ENCODE measurements at regions not wholly inside any gene's neighbourhood (a gene's known extent, or its start where the extent isn't known, plus 50 kb on each side); places are given as distances from the start of the nearest gene placed in this dataset.

GRCh38 chr17:6196355-6196754 is 126.2 kb downstream of the WSCD1 start:
- H3K4me1 Mint-ChIP-seq, result no peaks in the 10 kb centered on the region
- no peaks in the 10 kb centered on the region for H3K27me3 Mint-ChIP-seq
- H3K4me3 Mint-ChIP-seq, result no peak overlapping the region
- H3K36me3 Mint-ChIP-seq, result no peaks in the 10 kb centered on the region
- CTCF ChIA-PET, result no interaction called here
- H3K27ac Mint-ChIP-seq, result no peak overlapping the region
- DNase-seq, result no peak
- H3K9me3 Mint-ChIP-seq, result peaks cover 7% of the 10 kb centered on the region

GRCh38 chr17:6195123-6195522 is 124.9 kb downstream of the WSCD1 start:
- no peaks in the 10 kb centered on the region for H3K36me3 Mint-ChIP-seq
- CTCF ChIA-PET, result no interaction called here

GRCh38 chr17:6191405-6192324 is 121.5 kb downstream of the WSCD1 start:
- Mint-ChIP-seq H3K27ac (no peak overlapping the region), H3K4me3 (no peak overlapping the region), H3K27me3 (no peaks in the 10 kb centered on the region), H3K4me1 (no peaks in the 10 kb centered on the region), H3K9me3 (peaks cover 7% of the 10 kb centered on the region), H3K36me3 (no peaks in the 10 kb centered on the region)
- CTCF ChIA-PET, result no interaction called here
- DNase-seq, result no peak

More at GRCh38 chr17:6195123-6195522, 124.9 kb downstream of the WSCD1 start:
- no peak for DNase-seq
- peaks cover 7% of the 10 kb centered on the region for H3K9me3 Mint-ChIP-seq
- no peak overlapping the region for H3K27ac Mint-ChIP-seq
- no peak overlapping the region for H3K4me3 Mint-ChIP-seq
- H3K4me1 Mint-ChIP-seq, result no peaks in the 10 kb centered on the region
- H3K27me3 Mint-ChIP-seq, result no peaks in the 10 kb centered on the region

GRCh38 chr17:6187836-6188235 is 117.7 kb downstream of the WSCD1 start:
- Mint-ChIP-seq H3K9me3 (no peaks in the 10 kb centered on the region), H3K4me1 (no peaks in the 10 kb centered on the region), H3K27me3 (no peaks in the 10 kb centered on the region), H3K36me3 (no peaks in the 10 kb centered on the region), H3K4me3 (no peak overlapping the region), H3K27ac (no peak overlapping the region)
- CTCF ChIA-PET, result no interaction called here
- DNase-seq, result no peak

- H3K9me3 Mint-ChIP-seq, result no peaks in the 10 kb centered on the region
- no peak overlapping the region for H3K27ac Mint-ChIP-seq
- no peaks in the 10 kb centered on the region for H3K36me3 Mint-ChIP-seq
- H3K27me3 Mint-ChIP-seq, result no peaks in the 10 kb centered on the region
- CTCF ChIA-PET, result no interaction called here
- no peak overlapping the region for H3K4me3 Mint-ChIP-seq
- DNase-seq, result no peak
- no peaks in the 10 kb centered on the region for H3K4me1 Mint-ChIP-seq
These were observed 116.8 kb downstream of the WSCD1 start for GRCh38 chr17:6186998-6187397.

GRCh38 chr17:6184508-6184907 is 114.3 kb downstream of the WSCD1 start:
- Mint-ChIP-seq H3K9me3 (no peaks in the 10 kb centered on the region), H3K4me3 (no peak overlapping the region), H3K4me1 (no peaks in the 10 kb centered on the region), H3K27ac (no peak overlapping the region), H3K27me3 (no peaks in the 10 kb centered on the region), H3K36me3 (no peaks in the 10 kb centered on the region)
- CTCF ChIA-PET, result no interaction called here
- DNase-seq, result no peak

- no peaks in the 10 kb centered on the region for H3K4me1 Mint-ChIP-seq
- no peak overlapping the region for H3K27ac Mint-ChIP-seq
- H3K4me3 Mint-ChIP-seq, result no peak overlapping the region
- no peak for DNase-seq
- H3K9me3 Mint-ChIP-seq, result no peaks in the 10 kb centered on the region
- CTCF ChIA-PET, result interaction anchor here (0.6 kb wide), 1 partner anchor 331 kb away, joined by 3 read pairs; no protein-coding TSS in a partner anchor
- no peaks in the 10 kb centered on the region for H3K27me3 Mint-ChIP-seq
- no peaks in the 10 kb centered on the region for H3K36me3 Mint-ChIP-seq
These were observed 108.8 kb downstream of the WSCD1 start for GRCh38 chr17:6179017-6179416.

GRCh38 chr17:6177941-6178694 is 107.9 kb downstream of the WSCD1 start:
- Mint-ChIP-seq H3K4me3 (no peak overlapping the region), H3K9me3 (no peaks in the 10 kb centered on the region), H3K36me3 (no peaks in the 10 kb centered on the region), H3K27ac (no peak overlapping the region), H3K27me3 (no peaks in the 10 kb centered on the region), H3K4me1 (no peaks in the 10 kb centered on the region)
- CTCF ChIA-PET, result interaction anchor here (0.6 to 1.0 kb wide), 2 partner anchors 97 to 330 kb away, joined by 3 to 4 read pairs; no protein-coding TSS in a partner anchor
- no peak for DNase-seq
